ENCODE measurements at regions not wholly inside any gene's neighbourhood (a gene's known extent, or its start where the extent isn't known, plus 50 kb on each side); places are given as distances from the start of the nearest gene placed in this dataset.

DNA sequence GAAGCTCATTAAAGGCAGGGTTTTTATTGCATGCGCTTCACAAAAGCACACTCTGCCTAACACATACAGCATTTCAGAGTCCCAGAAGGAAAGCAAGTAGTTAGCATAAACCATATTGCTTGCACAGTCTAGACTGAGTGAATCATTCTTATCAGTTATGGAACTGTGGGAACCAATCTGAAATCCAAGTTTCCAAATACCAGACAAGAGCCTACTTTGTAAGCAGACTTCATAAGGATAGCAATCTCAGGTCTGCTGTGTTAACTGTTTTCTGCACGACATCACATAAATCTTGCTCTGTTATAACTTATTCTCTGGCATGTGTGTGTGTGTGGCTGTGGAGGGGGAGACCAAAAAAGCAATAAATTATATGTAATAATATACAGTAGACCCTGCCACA is 608.1 kb upstream of the REG3G start:
- whole genome bisulfite sequencing, 2 experiments (ENCODE audit: insufficient coverage in 1 of 2, insufficient read length in 1 of 2) = 96 to 100% methylated on average over 1 to 2 of the region's 2 CpGs
- no peak for DNase-seq
- Mint-ChIP-seq H3K36me3 (ENCODE audit: low read depth) (no peaks in the 10 kb centered on the region), H3K9me3 (no peaks in the 10 kb centered on the region), H3K4me1 (no peaks in the 10 kb centered on the region), H3K27ac (no peak overlapping the region), H3K27me3 (ENCODE audit: insufficient read depth) (no peaks in the 10 kb centered on the region), H3K4me3 (no peak overlapping the region)
- H3K4me3 ChIP-seq (ENCODE audit: low read length) = no peak overlapping the region
- no peak overlapping the region for H3K9ac ChIP-seq (ENCODE audit: extremely low read depth, low read length, poor library complexity, severe bottlenecking)
- no peak overlapping the region for H3K27ac ChIP-seq (ENCODE audit: low read depth, low read length)
- no peaks in the 10 kb centered on the region for H3K4me1 ChIP-seq (ENCODE audit: control insufficient read depth, insufficient read depth, low read length)
- no peak for TF ChIP-seq CTCF (conservative IDR thresholded peaks at IDR 0.05)
- no peaks in the 10 kb centered on the region for H3K27me3 ChIP-seq (ENCODE audit: control insufficient read depth, insufficient read depth, low read length, poor library complexity, severe bottlenecking)
- H3K9me3 ChIP-seq (ENCODE audit: control insufficient read depth, low read length) = peaks cover 5% of the 10 kb centered on the region
- no peaks in the 10 kb centered on the region for H3K36me3 ChIP-seq (ENCODE audit: control insufficient read depth, insufficient read depth, low read length)

GRCh38 chr2:78418021-78418420 is 607.5 kb upstream of the REG3G start:
- no peak for DNase-seq
- Histone ChIP-seq H3K9me3 (ENCODE audit: control insufficient read depth, low read length) (peaks cover 5% of the 10 kb centered on the region), H3K27ac (ENCODE audit: low read depth, low read length) (no peak overlapping the region), H3K27me3 (ENCODE audit: control insufficient read depth, insufficient read depth, low read length, poor library complexity, severe bottlenecking) (no peaks in the 10 kb centered on the region), H3K36me3 (ENCODE audit: control insufficient read depth, insufficient read depth, low read length) (no peaks in the 10 kb centered on the region), H3K4me1 (ENCODE audit: control insufficient read depth, insufficient read depth, low read length) (no peaks in the 10 kb centered on the region), H3K9ac (ENCODE audit: extremely low read depth, low read length, poor library complexity, severe bottlenecking) (no peak overlapping the region), H3K4me3 (ENCODE audit: low read length) (no peak overlapping the region)
- H3K27ac Mint-ChIP-seq = no peak overlapping the region
- no peaks in the 10 kb centered on the region for H3K4me1 Mint-ChIP-seq
- no peaks in the 10 kb centered on the region for H3K27me3 Mint-ChIP-seq (ENCODE audit: insufficient read depth)
- H3K4me3 Mint-ChIP-seq = no peak overlapping the region
- no peaks in the 10 kb centered on the region for H3K36me3 Mint-ChIP-seq (ENCODE audit: low read depth)
- no peak for TF ChIP-seq CTCF (conservative IDR thresholded peaks at IDR 0.05)
- no peaks in the 10 kb centered on the region for H3K9me3 Mint-ChIP-seq
- WGBS, 2 experiments (ENCODE audit: insufficient coverage in 1 of 2, insufficient read length in 1 of 2) = 60 to 89% methylated on average over 2 of the region's 2 CpGs

DNA sequence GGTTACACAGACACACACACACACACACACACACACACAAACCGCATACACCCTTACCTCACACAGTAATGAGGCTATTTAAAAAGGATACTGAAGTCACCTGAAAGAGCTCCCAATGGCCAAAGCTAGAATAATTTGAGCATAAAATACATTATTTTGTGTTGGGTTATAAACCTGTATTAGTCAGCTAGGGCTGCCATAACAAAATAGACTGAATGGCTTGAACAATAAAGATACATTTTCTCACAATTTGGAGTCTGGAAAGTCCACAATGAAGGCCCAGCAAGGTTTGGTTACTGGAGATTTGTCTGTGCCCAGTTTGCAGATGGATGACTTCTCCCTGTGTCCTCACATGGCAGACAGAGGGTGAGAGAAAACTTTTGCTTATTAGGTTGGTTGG is 605.4 kb upstream of the REG3G start:
- Histone ChIP-seq H3K9me3 (ENCODE audit: control insufficient read depth, low read length) (no peaks in the 10 kb centered on the region), H3K36me3 (ENCODE audit: control insufficient read depth, insufficient read depth, low read length) (no peaks in the 10 kb centered on the region), H3K27ac (ENCODE audit: low read depth, low read length) (no peak overlapping the region), H3K4me1 (ENCODE audit: control insufficient read depth, insufficient read depth, low read length) (no peaks in the 10 kb centered on the region), H3K27me3 (ENCODE audit: control insufficient read depth, insufficient read depth, low read length, poor library complexity, severe bottlenecking) (no peaks in the 10 kb centered on the region), H3K4me3 (ENCODE audit: low read length) (no peak overlapping the region), H3K9ac (ENCODE audit: extremely low read depth, low read length, poor library complexity, severe bottlenecking) (no peak overlapping the region)
- no peaks in the 10 kb centered on the region for H3K36me3 Mint-ChIP-seq (ENCODE audit: low read depth)
- H3K27me3 Mint-ChIP-seq (ENCODE audit: insufficient read depth) = no peaks in the 10 kb centered on the region
- H3K9me3 Mint-ChIP-seq = no peaks in the 10 kb centered on the region
- no CpG with 5 or more reads among the region's 1 CpG for WGBS, 2 experiments (ENCODE audit: insufficient coverage in 1 of 2, insufficient read length in 1 of 2)
- H3K4me3 Mint-ChIP-seq = no peak overlapping the region
- no peak overlapping the region for H3K27ac Mint-ChIP-seq
- TF ChIP-seq CTCF (conservative IDR thresholded peaks at IDR 0.05) = no peak
- no peak for DNase-seq
- no peaks in the 10 kb centered on the region for H3K4me1 Mint-ChIP-seq
